Progenitor cell of endocrine pancreas (in vitro differentiated cells): ENCODE measurements at regions not wholly inside any gene's neighbourhood (a gene's known extent, or its start where the extent isn't known, plus 50 kb on each side); places are given as distances from the start of the nearest gene placed in this dataset.

Experiments used
- DNase-seq: peaks from one replicate; pipeline ENCODE4 v3.0.0; 2021; ENCODE audit warnings: low spot score; ENCODE audit not compliant: unreplicated experiment
- H3K27ac Mint-ChIP-seq: 2 replicates; pipeline ENCODE4 v1.8.0; 2021; ENCODE audit warnings: mild to moderate bottlenecking, moderate library complexity, mixed read lengths
- H3K27me3 Mint-ChIP-seq: 2 replicates; pipeline ENCODE4 v1.8.0; 2021; ENCODE audit warnings: mixed read lengths
- H3K36me3 Mint-ChIP-seq: 2 replicates; pipeline ENCODE4 v1.8.0; 2022; ENCODE audit warnings: mixed read lengths; ENCODE audit not compliant: insufficient read depth
- H3K4me1 Mint-ChIP-seq: 2 replicates; pipeline ENCODE4 v1.8.0; 2021; ENCODE audit warnings: low read depth, mixed read lengths
- H3K4me3 Mint-ChIP-seq: 2 replicates; pipeline ENCODE4 v1.8.0; 2021; ENCODE audit warnings: low read depth, mild to moderate bottlenecking, moderate library complexity, mixed read lengths
- H3K9me3 Mint-ChIP-seq: 2 replicates; pipeline ENCODE4 v1.8.0; 2021; ENCODE audit warnings: low read depth, mixed read lengths
- TF ChIP-seq, protein P1 (sequence below): fragments of 200-600 bp; sonication (generic); IDR thresholded peaks from one replicate; pipeline ENCODE4 v1.5.0; 2021; ENCODE audit warnings: antibody characterized with exemption, mild to moderate bottlenecking; ENCODE audit not compliant: unreplicated experiment

GRCh38 chr22:48198489-48199459 is 1436.3 kb downstream of the TBC1D22A start:
- TF ChIP-seq, protein P1, sequence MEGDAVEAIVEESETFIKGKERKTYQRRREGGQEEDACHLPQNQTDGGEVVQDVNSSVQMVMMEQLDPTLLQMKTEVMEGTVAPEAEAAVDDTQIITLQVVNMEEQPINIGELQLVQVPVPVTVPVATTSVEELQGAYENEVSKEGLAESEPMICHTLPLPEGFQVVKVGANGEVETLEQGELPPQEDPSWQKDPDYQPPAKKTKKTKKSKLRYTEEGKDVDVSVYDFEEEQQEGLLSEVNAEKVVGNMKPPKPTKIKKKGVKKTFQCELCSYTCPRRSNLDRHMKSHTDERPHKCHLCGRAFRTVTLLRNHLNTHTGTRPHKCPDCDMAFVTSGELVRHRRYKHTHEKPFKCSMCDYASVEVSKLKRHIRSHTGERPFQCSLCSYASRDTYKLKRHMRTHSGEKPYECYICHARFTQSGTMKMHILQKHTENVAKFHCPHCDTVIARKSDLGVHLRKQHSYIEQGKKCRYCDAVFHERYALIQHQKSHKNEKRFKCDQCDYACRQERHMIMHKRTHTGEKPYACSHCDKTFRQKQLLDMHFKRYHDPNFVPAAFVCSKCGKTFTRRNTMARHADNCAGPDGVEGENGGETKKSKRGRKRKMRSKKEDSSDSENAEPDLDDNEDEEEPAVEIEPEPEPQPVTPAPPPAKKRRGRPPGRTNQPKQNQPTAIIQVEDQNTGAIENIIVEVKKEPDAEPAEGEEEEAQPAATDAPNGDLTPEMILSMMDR = no peak
- Mint-ChIP-seq H3K27ac (no peak overlapping the region), H3K27me3 (peaks cover 57% of the 10 kb centered on the region), H3K9me3 (no peaks in the 10 kb centered on the region), H3K4me1 (peaks cover 20% of the 10 kb centered on the region), H3K4me3 (no peak overlapping the region), H3K36me3 (no peaks in the 10 kb centered on the region)
- no peak for DNase-seq

DNA sequence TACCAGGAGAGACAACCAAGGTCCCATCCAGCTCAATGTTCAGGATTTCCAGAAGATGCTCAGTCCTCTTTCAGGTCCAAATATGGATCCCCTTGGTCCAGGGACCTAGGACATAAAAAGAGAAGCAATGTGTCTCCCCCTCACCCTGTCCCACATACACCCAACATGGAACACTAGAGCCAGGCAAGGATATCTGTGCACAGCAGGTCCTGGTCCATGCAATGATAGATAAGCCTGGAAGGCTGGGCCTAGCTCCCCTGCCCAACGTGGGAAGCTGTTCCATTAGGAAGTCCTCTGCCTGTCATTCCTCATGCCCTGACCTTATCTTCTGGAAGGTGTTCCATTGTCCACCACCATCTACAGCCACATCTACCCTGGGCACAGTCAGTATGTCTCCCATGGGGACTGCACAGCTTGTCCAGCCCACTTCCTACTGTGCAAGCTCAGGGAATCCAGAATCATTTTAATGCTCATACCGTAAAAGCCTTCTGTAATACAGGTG is 1434.8 kb downstream of the TBC1D22A start:
- H3K9me3 Mint-ChIP-seq = peaks cover 2% of the 10 kb centered on the region
- no peak overlapping the region for H3K4me3 Mint-ChIP-seq
- DNase-seq = no peak
- TF ChIP-seq, protein P1 = no peak
- H3K36me3 Mint-ChIP-seq = no peaks in the 10 kb centered on the region
- H3K27me3 Mint-ChIP-seq = peaks cover 59% of the 10 kb centered on the region
- no peak overlapping the region for H3K27ac Mint-ChIP-seq
- peaks cover 20% of the 10 kb centered on the region for H3K4me1 Mint-ChIP-seq

DNA sequence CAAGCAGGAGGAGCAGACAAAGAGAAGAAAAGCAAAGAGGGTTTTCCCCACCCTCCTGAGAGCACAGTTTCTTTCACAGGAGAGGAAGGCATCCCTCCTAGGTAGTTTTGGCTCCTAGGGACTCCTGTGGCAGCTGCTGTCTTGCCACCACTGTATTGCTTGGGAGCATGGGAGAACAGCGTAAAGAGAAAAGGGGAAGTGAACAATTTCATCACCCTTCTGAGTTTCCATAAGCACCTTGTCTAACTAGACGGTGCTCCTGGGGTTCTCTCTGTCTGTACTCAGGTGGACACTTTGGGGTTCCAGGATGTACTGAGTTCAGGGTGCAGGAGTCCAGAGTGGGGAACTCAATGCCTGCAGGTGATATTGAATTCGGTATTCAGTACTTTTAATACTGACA is 1430.5 kb downstream of the TBC1D22A start:
- Mint-ChIP-seq H3K27me3 (peaks cover 40% of the 10 kb centered on the region), H3K36me3 (no peaks in the 10 kb centered on the region), H3K27ac (no peak overlapping the region), H3K4me1 (peaks cover 16% of the 10 kb centered on the region), H3K4me3 (no peak overlapping the region), H3K9me3 (peaks cover 14% of the 10 kb centered on the region)
- TF ChIP-seq, protein P1 = no peak
- no peak for DNase-seq

- Mint-ChIP-seq H3K9me3 (peaks cover 14% of the 10 kb centered on the region), H3K36me3 (no peaks in the 10 kb centered on the region), H3K4me3 (no peak overlapping the region), H3K4me1 (peaks cover 16% of the 10 kb centered on the region), H3K27ac (no peak overlapping the region), H3K27me3 (peaks cover 35% of the 10 kb centered on the region)
- TF ChIP-seq, protein P1 = no peak
- no peak for DNase-seq
Measured at GRCh38 chr22:48192071-48192470, 1429.6 kb downstream of the TBC1D22A start.

DNA sequence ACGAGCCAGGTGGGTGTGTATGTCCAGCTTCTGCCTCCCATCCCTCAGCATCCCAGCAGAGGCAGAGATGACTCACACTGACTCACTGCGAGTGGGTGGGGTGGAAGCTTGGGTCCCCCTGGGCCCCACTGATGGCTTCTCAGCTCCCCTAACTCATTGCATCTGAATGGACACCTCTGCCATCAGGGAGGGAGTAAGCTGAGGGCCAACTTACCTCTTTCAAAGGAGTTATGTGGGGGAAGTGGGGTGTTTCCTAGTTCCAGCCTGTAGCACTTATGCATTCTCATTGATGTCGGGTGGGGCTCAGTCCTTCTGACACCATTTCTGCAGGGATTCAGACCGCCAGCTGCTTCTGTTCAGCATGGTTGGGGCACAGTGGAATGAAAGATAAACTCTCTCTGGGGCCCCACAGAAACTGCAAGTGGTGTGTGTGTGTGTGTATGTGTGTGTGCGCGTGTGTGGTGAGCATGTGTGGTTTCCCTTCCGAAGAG is 1425.8 kb downstream of the TBC1D22A start:
- no peak overlapping the region for H3K27ac Mint-ChIP-seq
- no peaks in the 10 kb centered on the region for H3K4me1 Mint-ChIP-seq
- no peak for DNase-seq
- no peak overlapping the region for H3K4me3 Mint-ChIP-seq
- TF ChIP-seq, protein P1 = no peak
- no peaks in the 10 kb centered on the region for H3K36me3 Mint-ChIP-seq
- peaks cover 14% of the 10 kb centered on the region for H3K9me3 Mint-ChIP-seq
- peaks cover 22% of the 10 kb centered on the region for H3K27me3 Mint-ChIP-seq
